Hematopoietic multipotent progenitor cell treated with erythropoietin and hydrocortisone succinate and interleukin-3 and kit ligand, for 15 days (in vitro differentiated cells): ENCODE measurements at regions not wholly inside any gene's neighbourhood (a gene's known extent, or its start where the extent isn't known, plus 50 kb on each side); places are given as distances from the start of the nearest gene placed in this dataset.

ENCODE experiments used
- DNase-seq: peaks from one replicate; pipeline ENCODE4 v3.0.0-alpha.2; 2015; ENCODE audit warnings: low spot score

DNA sequence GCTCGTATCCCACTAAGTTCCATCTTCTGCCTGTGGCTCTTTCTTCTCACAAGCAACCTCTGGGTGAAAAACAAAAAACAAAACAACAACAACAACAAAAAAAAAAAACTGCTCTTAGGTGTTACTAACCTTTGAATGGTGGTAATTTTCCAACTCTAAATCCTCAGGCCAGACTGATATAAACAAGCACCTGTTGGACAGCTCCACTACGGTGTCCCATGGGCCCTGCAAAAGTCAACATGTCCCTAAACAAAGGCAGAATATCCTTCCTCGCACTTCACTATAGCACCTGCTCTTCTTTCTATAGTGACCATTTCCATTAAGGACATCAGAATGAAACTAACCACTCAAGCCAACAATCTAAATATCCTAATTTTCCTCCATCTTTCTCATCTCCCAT, 54.6 kb upstream of the PARM1 start:
- DNase-seq: no peak

- DNase-seq: no peak
Measured at GRCh38 chr4:74875451-74875850, 57.5 kb upstream of the PARM1 start.

- peak; percentile 65 for DNase-seq
Measured at GRCh38 chr4:74874753-74875367, 58.1 kb upstream of the PARM1 start.

DNA sequence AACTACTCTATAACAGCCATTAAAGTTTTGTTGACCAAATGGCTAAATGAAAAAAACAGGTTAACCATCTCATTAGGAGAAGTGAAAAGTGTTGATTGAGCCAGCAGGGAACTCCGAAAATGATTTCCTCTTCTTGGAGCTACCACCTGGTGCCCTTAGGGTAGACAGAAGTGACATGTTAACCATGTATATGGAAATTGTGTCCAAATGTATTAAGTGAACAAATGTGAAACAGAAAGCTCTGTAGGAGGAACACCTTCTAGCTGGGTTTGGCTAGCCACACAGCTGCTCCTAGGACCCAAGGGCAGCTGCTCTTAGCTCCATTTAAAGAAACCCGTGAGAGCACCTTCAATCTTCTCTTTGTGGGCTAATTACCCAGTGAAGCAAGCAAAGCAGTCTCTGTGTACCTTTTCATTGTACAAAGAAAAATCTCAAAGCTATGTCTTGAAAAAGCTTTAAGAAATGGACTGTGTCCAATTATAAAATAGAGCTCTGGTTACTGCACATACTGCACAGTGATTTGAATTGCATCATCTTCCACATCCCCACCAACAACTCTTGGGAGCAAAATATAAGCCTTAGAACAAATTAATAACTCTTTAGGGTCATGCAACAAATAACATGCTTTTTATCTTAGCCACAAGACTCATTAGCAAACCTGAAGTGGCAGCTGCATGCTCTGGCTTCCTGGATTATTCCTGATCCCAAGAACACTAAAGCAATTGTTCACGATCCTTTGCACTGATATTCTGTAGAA, 59.2 kb upstream of the PARM1 start:
- DNase-seq: no peak

DNA sequence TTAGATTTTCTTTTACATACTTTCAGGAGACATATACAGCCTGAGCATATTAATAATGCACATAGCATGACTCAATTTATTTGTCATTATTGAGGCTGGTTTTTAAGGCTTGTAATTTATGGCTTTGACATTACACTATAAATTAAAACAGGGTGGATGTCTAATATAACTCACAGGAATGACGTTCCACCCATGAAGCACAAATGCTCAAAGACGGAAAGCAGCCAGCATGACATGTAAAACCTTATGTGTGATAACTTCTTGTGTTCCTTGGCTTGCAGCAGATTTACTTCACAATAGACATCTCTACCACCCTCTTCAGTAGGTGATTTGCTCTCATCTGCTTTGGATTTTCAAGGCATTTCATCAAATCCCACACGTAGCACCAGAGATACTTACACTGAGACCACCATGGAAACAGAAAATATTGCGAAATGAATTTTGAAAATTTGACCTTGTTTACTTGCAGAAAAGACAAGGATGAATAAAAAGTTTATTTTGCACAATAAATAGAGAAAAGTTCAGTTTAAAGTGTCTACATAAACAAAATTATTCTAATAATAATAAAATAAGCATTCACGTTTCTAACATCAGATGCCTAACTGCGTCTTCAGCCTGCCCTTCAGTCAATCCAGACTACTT, 64.7 kb upstream of the BTC start:
- DNase-seq: no peak

DNA sequence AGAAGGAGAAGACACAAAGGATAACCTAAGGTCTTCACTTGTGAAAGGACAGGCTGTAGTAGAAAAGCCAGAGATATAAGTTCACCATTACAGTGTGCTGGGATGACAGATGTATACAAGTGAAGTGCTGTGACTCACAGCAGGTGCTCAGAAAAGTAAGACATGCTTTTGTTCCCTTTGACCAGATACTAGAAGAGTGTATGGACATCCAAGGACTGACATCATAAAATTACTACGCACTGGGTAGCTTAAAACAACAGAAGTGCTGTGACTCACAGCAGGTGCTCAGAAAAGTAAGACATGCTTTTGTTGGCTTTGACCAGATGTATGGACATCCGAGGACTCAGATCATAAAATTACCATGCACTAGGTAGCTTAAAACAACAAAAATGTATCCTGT, 61.6 kb upstream of the BTC start:
- DNase-seq: no peak

DNA sequence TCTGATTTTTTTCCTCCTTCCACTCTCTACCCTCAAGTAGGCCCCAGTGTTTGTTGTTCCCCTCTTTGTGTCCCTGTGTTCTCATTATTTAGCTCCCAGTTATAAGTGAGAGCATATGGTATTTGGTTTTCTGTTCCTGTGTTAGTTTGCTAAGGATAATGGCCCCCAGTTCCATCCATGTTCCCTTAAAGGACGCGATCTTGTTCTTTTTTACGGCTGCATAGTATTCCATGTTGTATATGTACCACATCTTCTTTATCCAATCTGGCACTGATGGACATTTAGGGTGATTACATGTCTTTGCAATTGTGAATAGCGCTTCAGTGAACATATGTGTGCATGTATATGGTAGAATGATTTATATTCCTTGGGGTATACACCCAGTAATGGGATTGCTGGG, 54.5 kb upstream of the BTC start:
- DNase-seq: no peak

GRCh38 chr4:74845834-74846233, 51.5 kb upstream of the BTC start:
- DNase-seq: no peak
